ENCODE measurements at regions not wholly inside any gene's neighbourhood (a gene's known extent, or its start where the extent isn't known, plus 50 kb on each side); places are given as distances from the start of the nearest gene placed in this dataset.

DNA sequence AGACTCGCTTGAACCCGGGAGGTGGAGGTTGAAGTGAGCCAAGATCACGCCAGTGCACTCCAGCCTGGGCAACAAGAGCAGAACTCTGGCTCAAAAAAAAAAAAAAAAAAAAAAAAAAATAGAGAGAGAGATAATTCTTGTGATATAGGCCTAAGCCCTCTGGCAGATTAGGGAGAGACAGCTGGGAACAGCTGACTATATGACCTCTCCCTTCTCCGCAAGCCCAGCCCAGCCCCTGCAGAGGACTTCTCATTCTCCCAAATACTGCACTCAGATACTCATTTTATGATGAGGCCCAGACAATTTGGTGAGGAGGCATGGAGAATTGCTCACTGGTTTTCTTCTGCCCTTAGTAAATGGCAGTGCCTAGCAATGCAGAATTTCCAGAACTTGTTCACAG is 262.0 kb downstream of the HAUS1 start:
- TF ChIP-seq, protein P1, sequence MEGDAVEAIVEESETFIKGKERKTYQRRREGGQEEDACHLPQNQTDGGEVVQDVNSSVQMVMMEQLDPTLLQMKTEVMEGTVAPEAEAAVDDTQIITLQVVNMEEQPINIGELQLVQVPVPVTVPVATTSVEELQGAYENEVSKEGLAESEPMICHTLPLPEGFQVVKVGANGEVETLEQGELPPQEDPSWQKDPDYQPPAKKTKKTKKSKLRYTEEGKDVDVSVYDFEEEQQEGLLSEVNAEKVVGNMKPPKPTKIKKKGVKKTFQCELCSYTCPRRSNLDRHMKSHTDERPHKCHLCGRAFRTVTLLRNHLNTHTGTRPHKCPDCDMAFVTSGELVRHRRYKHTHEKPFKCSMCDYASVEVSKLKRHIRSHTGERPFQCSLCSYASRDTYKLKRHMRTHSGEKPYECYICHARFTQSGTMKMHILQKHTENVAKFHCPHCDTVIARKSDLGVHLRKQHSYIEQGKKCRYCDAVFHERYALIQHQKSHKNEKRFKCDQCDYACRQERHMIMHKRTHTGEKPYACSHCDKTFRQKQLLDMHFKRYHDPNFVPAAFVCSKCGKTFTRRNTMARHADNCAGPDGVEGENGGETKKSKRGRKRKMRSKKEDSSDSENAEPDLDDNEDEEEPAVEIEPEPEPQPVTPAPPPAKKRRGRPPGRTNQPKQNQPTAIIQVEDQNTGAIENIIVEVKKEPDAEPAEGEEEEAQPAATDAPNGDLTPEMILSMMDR (IDR thresholded peaks at IDR 0.05; ENCODE audit: low read depth, low read length) = no peak
- no peak for DNase-seq (ENCODE audit: low read depth in 2 of 2)
- H3K4me3 ChIP-seq (replicated peaks in 1 of 2; ENCODE audit: low read depth in 2 of 2, low read length in 2 of 2) = no peak overlapping the region

DNA sequence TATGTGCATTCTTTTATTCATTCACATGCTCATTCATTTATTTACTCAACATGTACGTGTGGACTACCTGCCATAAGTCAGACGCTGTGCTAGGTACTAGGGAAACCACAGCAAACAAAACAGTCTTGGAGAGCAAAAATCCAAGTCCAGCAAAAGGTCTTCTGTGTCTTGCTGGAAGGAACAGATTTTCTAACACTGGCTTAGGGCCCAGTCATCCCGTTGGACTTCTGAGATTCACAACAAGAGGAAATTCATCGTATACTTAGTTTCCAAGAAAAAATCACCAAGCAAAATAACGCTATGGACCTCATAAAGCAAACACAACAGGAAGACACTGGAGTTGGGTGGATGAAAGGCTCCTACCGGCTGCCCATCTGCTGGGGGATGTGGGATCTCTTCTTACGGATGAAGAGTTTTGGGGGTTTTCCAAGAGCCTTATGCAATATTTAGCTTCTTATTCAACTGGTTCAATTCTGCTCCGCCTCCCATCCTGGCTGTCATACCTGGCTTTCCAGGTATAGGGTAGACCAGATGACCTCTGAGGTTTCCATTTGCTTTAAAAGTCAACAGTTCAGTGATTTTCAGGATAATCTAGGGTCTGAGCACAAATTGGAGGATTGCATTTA is 262.7 kb downstream of the HAUS1 start:
- H3K4me3 ChIP-seq (replicated peaks in 1 of 2; ENCODE audit: low read depth in 2 of 2, low read length in 2 of 2) = no peak overlapping the region
- no peak for DNase-seq (ENCODE audit: low read depth in 2 of 2)
- TF ChIP-seq, protein P1 (IDR thresholded peaks at IDR 0.05; ENCODE audit: low read depth, low read length) = no peak

DNA sequence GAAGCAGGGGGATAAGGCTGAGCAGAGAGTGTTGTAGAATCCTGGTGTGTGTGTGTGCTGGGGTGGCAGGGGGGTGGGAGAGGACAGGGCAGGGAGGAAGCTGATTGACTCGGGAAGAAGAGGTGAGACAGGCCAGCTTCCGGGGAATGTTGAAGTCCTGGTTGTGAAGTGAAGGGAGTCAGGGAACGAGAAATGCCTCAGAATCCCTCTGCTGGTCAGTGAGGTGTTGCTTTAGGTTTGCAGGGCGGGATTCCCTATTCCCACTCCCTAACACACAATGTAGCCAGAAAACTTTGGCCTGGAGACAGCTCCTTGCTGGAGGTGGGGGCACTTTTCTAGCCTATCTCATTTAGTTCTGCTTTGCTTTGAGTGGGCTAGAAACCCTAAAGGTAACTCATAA is 265.1 kb downstream of the HAUS1 start:
- TF ChIP-seq, protein P1 (IDR thresholded peaks at IDR 0.05; ENCODE audit: low read depth, low read length) = no peak
- DNase-seq (ENCODE audit: low read depth in 2 of 2) = no peak

DNA sequence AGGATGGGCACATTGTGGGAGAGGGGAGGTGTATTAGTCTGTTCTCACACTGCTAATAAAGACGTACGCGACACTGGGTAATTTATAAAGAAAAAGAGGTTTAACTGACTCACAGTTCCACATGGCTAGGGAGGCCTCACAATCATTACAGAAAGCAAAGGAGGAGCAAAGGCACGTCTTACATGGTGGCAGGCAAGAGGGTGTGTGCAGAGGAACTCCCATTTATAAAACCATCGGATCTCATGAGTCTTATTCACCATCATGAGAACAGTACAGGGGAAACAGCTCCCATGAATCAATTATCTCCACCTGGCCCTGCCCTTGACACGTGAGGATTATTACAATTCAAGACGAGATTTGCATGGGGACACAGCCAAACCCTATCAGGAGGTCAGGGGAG is 266.7 kb downstream of the HAUS1 start:
- TF ChIP-seq, protein P1 (IDR thresholded peaks at IDR 0.05; ENCODE audit: low read depth, low read length) = no peak
- DNase-seq (ENCODE audit: low read depth in 2 of 2) = no peak

More for the DNA sequence above, 265.1 kb downstream of the HAUS1 start:
- no peak overlapping the region for H3K4me3 ChIP-seq (replicated peaks in 1 of 2; ENCODE audit: low read depth in 2 of 2, low read length in 2 of 2)

DNA sequence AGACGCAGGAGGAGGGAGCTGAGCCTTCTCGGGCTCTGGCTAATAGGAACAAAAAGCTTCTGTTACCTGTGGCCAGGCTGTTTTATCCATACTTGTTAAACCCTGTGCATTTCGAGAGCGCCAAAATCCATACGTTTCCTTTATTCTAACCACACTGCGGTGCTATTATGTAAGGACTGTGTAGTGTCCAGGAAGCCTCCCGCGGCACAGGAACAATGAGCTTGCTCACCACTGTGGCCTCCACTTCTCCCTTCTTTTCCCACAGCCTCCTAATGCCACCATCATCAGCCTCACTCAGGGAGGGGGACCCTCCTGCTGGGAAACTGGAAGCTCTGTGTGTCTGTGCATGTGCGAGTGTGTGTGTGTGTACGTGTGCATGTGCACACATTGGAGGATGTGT is 268.5 kb downstream of the HAUS1 start:
- no peak overlapping the region for H3K4me3 ChIP-seq (replicated peaks in 1 of 2; ENCODE audit: low read depth in 2 of 2, low read length in 2 of 2)
- DNase-seq (ENCODE audit: low read depth in 2 of 2) = no peak
- TF ChIP-seq, protein P1 (IDR thresholded peaks at IDR 0.05; ENCODE audit: low read depth, low read length) = no peak

More for the DNA sequence above, 266.7 kb downstream of the HAUS1 start:
- no peak overlapping the region for H3K4me3 ChIP-seq (replicated peaks in 1 of 2; ENCODE audit: low read depth in 2 of 2, low read length in 2 of 2)

DNA sequence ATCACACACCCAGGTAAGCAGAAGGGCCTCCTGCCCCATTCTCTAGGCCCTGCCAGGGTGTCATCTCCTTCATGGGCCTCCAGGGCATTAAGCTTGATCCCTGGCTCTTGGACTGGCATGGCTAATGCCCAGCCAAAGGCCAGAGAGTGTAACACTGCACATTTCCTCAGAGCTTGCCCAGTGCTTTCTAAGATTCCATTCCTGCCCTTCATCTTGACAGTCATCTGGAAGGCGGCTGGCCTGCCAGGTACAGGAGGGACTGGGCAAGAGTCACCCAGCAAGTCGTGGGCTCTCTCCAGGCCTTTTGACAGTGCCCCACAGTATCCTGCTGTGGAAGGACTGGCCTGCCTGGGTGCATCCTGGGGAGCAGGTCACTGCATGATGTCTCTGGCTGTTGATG is 268.9 kb downstream of the HAUS1 start:
- TF ChIP-seq, protein P1 (IDR thresholded peaks at IDR 0.05; ENCODE audit: low read depth, low read length) = no peak
- no peak for DNase-seq (ENCODE audit: low read depth in 2 of 2)
- no peak overlapping the region for H3K4me3 ChIP-seq (replicated peaks in 1 of 2; ENCODE audit: low read depth in 2 of 2, low read length in 2 of 2)

DNA sequence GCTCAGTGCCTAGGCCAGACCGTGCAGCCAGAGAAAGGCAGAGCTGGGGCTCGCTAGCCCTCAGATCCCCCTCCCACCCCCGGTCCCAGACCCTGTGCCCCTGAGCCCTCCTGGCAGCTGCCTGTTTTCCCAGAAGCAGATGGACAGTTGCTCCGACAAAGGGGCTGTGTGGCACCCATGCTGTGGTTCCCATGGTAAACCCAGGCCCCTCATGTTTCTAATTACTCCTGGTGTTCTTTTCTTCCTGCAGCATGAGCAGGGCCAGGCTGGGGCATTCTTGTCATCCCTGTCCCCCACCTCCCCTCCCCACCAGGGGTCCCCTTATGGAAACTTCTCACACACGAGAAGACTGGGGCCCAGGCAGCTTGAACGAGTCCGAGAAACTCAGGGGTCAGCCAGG is 269.6 kb downstream of the HAUS1 start:
- no peak overlapping the region for H3K4me3 ChIP-seq (replicated peaks in 1 of 2; ENCODE audit: low read depth in 2 of 2, low read length in 2 of 2)
- TF ChIP-seq, protein P1 (IDR thresholded peaks at IDR 0.05; ENCODE audit: low read depth, low read length) = no peak
- DNase-seq (ENCODE audit: low read depth in 2 of 2) = no peak
